ENCODE measurements at regions not wholly inside any gene's neighbourhood (a gene's known extent, or its start where the extent isn't known, plus 50 kb on each side); places are given as distances from the start of the nearest gene placed in this dataset.

DNA sequence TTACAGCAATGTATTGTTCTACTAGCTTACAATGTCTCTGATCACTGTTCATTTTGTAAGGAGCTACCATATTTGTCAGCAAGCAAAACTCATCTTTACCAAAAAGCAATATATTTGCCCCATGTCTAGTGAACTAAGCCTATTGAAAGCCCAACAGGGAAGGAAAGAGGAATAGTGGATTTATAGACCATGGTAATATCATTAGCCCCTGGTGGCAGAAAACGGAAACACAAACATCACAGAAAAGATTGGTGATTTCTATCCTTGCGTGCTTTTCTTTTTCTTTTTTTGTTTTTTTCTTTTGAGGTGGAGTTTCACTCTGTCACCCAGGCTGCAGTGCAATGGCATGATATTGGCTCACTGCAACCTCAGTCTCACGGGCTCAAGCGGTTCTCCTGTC, 1562.4 kb upstream of the TMEM132C start:
- WGBS = 74% methylated on average over 4 of the region's 4 CpGs
- no peak for TF ChIP-seq EP300 (IDR thresholded peaks at IDR 0.05)
- no peak for TF ChIP-seq POLR2AphosphoS5 (IDR thresholded peaks at IDR 0.05)
- TF ChIP-seq POLR2A (IDR thresholded peaks at IDR 0.05; ENCODE audit: low read depth) = no peak
- TF ChIP-seq, protein P1, sequence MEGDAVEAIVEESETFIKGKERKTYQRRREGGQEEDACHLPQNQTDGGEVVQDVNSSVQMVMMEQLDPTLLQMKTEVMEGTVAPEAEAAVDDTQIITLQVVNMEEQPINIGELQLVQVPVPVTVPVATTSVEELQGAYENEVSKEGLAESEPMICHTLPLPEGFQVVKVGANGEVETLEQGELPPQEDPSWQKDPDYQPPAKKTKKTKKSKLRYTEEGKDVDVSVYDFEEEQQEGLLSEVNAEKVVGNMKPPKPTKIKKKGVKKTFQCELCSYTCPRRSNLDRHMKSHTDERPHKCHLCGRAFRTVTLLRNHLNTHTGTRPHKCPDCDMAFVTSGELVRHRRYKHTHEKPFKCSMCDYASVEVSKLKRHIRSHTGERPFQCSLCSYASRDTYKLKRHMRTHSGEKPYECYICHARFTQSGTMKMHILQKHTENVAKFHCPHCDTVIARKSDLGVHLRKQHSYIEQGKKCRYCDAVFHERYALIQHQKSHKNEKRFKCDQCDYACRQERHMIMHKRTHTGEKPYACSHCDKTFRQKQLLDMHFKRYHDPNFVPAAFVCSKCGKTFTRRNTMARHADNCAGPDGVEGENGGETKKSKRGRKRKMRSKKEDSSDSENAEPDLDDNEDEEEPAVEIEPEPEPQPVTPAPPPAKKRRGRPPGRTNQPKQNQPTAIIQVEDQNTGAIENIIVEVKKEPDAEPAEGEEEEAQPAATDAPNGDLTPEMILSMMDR (IDR thresholded peaks at IDR 0.05) = no peak
- Histone ChIP-seq H3K27me3 (no peaks in the 10 kb centered on the region), H3K27ac (replicated peaks in 1 of 4) (no peak overlapping the region), H3K36me3 (no peaks in the 10 kb centered on the region), H3K9me3 (no peaks in the 10 kb centered on the region), H3K4me3 (no peak overlapping the region), H3K4me1 (no peaks in the 10 kb centered on the region)
- intact Hi-C loops (cut with DNase I) = no loop called here
- no peak for DNase-seq (ENCODE audit: extremely low spot score)

DNA sequence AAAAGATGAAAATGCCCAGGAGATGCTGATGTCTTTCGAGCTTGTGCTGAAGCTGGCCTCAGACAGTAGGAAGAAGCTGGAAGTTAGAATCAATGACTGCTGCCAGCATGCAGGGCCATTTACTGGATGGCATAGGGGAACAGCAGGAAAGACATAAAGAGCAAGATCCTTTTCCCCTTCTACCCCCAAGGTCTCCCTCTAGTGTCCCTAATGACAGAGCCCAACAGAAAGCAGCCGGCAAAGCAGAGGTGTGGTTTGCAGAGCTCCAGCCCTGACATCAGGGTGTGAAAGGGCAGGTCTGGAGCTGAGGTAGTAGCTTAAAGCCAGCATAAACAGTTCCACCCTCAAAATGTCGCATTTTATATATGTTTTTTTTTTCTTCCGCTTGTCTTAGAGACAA, 1560.7 kb upstream of the TMEM132C start:
- Histone ChIP-seq H3K4me1 (no peaks in the 10 kb centered on the region), H3K27me3 (no peaks in the 10 kb centered on the region), H3K4me3 (no peak overlapping the region), H3K36me3 (no peaks in the 10 kb centered on the region), H3K9me3 (no peaks in the 10 kb centered on the region), H3K27ac (replicated peaks in 1 of 4) (no peak overlapping the region)
- WGBS = 46% methylated on average over 4 of the region's 4 CpGs
- DNase-seq (ENCODE audit: extremely low spot score) = no peak
- no peak for TF ChIP-seq POLR2A (IDR thresholded peaks at IDR 0.05; ENCODE audit: low read depth)
- no peak for TF ChIP-seq EP300 (IDR thresholded peaks at IDR 0.05)
- TF ChIP-seq, protein P1 (IDR thresholded peaks at IDR 0.05) = no peak
- no peak for TF ChIP-seq POLR2AphosphoS5 (IDR thresholded peaks at IDR 0.05)
- intact Hi-C loops (cut with DNase I) = no loop called here

- Histone ChIP-seq H3K27ac (replicated peaks in 1 of 4) (no peak overlapping the region), H3K9me3 (no peaks in the 10 kb centered on the region), H3K36me3 (no peaks in the 10 kb centered on the region), H3K4me3 (no peak overlapping the region), H3K4me1 (no peaks in the 10 kb centered on the region), H3K27me3 (no peaks in the 10 kb centered on the region)
- TF ChIP-seq, protein P1 (IDR thresholded peaks at IDR 0.05) = no peak
- TF ChIP-seq POLR2A (IDR thresholded peaks at IDR 0.05; ENCODE audit: low read depth) = no peak
- no peak for TF ChIP-seq EP300 (IDR thresholded peaks at IDR 0.05)
- TF ChIP-seq POLR2AphosphoS5 (IDR thresholded peaks at IDR 0.05) = no peak
- DNase-seq (ENCODE audit: extremely low spot score) = no peak
- intact Hi-C loops (cut with DNase I) = no loop called here
- WGBS = 45% methylated on average over 3 of the region's 3 CpGs
Measured at GRCh38 chr12:126708492-126708896, 1558.5 kb upstream of the TMEM132C start.

- Histone ChIP-seq H3K4me1 (no peaks in the 10 kb centered on the region), H3K36me3 (no peaks in the 10 kb centered on the region), H3K27me3 (no peaks in the 10 kb centered on the region), H3K4me3 (no peak overlapping the region), H3K9me3 (peaks cover 0 to 4% (median 0%) of the 10 kb centered on the region in 4 donors), H3K27ac (replicated peaks in 1 of 4) (no peak overlapping the region)
- DNase-seq (ENCODE audit: extremely low spot score) = no peak
- TF ChIP-seq, protein P1 (IDR thresholded peaks at IDR 0.05) = no peak
- TF ChIP-seq POLR2A (IDR thresholded peaks at IDR 0.05; ENCODE audit: low read depth) (no peak), EP300 (IDR thresholded peaks at IDR 0.05) (no peak), POLR2AphosphoS5 (IDR thresholded peaks at IDR 0.05) (no peak)
- intact Hi-C loops (cut with DNase I) = no loop called here
Measured at GRCh38 chr12:126718365-126718764, 1548.6 kb upstream of the TMEM132C start.
